DMS114 treated with DMSO at 0.1 percent for 48 hours (cell line): ENCODE measurements at regions not wholly inside any gene's neighbourhood (a gene's known extent, or its start where the extent isn't known, plus 50 kb on each side); places are given as distances from the start of the nearest gene placed in this dataset.

Experiments
- DNase-seq: peaks from one replicate; lab custom pipeline; 2025; ENCODE audit not compliant: unreplicated experiment; lab: John Stamatoyannopoulos, UW

DNA sequence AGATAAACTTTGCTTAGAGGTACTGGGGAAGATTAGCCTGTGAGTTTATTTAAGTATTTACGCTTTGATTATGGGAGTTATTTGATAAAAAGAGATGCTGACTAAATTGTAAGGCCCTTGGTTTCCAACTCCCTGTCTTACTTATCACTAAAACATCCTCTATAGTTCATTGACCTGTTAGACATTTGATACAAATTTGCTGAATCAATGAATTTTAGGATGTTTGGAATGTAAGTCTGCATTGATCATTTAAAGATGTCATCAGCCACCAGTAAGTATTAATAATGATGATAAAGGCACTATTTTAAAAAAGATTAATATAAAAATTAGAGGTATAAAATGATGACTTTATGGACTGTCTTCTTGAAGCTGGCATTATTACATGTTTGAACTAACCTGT, 340.6 kb downstream of the SPRY1 start:
- no peak for DNase-seq

DNA sequence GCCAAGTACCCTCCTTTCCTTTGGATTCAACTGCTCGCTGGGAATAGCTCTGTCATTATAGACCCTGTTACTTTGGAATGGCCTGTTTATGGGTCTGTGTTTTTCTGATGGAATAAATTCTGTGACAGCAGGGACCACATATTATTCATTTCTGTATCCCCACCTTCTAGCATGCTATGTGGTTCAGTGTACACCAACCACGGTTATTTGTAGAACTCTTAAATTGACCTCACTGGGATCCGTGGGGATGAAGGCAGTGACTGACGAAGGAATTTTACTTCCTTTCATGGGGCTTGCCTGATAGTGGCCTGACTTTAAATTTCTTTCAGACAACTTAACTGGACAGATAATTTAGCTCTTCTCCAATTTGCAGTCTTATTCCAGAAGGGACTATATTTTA, 343.2 kb downstream of the SPRY1 start:
- no peak for DNase-seq

DNA sequence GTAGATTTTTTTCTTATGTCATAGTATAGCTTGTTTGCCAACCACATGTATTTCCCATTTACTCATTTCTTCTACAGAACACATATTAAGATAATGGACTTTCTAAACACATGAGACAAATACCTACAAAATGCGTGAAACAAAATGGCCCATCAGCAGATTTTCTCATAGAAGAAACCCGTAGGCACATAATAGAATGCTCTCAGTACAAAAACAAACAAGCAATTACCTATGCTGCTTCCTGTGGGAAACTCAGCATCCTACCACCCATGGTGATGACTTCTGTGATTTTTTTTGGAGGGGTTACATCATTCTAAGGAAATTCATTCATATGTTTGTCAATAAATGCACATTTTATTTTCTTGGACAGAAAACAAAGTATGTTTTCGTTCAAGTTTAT, 343.6 kb downstream of the SPRY1 start:
- DNase-seq = no peak

DNA sequence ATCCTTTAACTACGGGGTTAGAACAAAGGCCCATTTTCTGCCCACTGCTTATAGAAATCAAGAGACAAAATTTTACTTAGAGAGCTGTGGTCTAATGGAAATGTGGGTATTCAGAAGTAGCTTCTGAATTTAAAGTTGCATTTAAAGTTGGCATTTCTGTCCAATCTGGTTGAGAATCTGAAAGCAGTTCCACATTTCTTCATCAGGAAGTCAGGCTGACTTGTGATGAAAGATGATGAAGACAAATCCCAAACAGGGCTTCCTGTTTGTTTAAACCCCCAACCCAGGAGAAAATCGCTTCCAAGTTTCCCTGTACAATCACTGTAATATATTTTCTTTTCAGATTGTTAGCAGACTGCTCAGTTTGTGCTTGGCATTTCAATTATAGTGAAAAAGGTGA, 345.3 kb downstream of the SPRY1 start:
- DNase-seq = no peak

DNA sequence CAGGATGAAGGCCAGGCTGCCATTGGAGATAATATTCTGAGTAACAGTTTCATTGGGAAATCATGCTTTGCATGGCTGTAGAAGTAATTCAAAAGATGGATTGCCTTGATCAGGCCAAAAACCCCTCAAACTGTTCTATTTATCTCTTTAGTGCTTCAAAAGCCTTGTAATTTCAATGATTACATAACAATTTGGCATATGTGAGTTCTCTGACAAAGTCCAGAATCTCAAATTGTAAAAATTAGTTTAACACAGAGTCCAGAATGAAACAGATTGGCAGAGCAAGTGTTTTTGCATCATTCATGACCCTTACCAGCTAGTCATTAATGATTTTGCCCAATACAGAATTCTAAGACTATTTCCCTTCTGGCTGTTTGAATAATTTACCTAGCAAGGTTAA, 347.3 kb downstream of the SPRY1 start:
- no peak for DNase-seq

DNA sequence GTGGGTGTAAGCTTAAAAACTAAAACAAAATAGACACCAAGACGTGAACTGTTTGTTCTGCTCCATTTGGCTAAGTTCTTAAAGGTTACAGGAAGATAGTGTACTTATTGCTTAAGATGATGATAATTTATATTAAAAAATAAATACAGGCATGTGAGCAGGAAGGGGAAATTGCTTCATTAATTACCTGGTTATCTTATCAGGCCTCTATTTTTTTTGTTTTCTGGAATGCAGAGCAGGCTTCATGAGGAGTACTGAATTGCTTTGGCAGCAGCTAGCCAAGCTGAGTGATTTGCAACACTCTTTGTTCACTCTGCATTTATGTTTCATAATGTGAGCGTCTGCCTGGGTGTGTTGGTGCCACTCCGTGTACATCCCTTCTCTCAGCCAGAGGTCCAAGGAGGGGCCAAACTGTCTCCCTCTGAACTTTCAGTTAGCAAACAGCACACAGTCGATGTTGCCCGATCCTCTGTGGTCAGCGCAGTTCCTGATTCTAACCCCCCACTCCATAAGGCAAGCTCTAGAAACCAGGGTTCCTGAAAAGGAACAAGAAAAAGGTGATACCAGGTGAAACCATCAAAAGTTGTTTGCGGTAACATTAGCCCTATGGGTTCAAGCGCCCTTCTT, 348.2 kb downstream of the SPRY1 start:
- DNase-seq = no peak

DNA sequence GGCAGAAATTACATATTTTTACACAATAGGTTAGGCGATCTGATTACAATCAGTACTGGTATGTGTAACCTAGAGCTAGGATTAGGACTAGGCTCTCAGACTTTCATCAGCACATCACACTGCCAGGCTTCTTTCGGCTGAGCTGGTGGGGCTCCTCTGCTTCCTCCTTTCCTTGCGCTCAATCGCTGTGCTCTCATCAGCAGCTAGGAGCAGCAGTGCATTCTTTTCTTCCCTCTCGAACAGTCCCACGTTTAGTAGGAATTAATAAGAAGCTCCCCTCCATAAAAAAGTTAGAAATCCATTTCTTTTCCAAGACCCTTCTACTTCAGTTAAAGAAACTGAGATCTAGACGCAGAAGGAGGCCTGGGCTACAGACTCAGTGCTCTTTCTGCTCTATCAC, 350.4 kb downstream of the SPRY1 start:
- DNase-seq = no peak

DNA sequence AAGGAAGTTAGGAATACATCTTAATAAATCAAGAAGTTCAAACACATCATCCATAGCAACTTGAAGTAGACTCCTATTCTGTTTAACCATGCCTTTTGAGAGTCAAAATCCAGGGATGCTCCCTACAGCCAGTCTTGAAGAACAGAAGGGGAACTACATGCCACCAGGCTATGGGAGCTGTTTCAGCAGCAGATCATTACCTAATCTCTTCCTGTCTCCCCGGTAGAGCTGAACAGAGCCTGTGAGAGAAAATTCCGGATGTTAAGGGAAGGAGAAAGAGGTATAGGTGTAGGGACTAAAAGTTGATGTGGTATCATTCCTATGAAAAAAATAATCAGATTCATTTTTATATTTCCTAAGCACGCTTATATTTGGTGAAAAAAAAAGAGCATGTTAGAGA, 352.2 kb downstream of the SPRY1 start:
- DNase-seq = no peak

DNA sequence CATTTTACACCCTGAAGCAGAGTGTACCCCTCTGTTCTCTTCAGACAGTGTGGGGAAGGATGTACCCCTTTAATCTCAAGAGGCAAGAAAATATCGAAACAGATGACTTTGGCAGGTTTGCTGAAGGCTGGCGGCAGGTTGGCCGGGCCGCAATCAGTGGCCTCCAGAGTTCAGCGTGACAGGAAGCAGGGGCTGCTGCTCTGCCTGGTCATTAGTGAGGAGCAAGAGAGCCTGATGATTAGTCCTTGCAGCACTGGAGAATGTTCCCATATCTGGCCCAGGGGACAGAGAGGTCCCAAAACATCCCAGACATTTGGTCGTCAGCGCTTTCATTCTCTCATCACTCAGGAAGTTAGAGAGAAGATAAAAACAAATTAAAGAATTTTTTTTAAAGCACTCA, 352.8 kb downstream of the SPRY1 start:
- DNase-seq = no peak

DNA sequence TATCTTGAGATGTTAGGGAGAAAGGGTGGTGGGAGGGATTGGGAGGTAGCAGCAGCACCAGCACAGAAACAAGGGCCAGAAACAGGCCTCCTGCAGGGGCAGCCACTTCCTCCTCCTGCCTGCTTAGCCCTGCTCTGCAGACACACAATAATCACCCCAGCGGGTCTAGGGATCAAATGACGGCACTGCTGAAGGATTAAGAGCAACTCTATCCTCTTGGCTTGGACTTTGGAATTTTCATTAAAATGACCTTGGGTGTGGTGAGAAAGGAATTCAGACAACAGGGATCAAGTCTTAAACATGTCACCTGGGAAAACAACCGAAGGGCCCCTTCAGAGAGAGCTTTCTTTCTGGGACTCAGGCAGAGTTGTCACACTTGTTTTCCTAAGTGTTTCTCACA, 353.4 kb downstream of the SPRY1 start:
- no peak for DNase-seq

DNA sequence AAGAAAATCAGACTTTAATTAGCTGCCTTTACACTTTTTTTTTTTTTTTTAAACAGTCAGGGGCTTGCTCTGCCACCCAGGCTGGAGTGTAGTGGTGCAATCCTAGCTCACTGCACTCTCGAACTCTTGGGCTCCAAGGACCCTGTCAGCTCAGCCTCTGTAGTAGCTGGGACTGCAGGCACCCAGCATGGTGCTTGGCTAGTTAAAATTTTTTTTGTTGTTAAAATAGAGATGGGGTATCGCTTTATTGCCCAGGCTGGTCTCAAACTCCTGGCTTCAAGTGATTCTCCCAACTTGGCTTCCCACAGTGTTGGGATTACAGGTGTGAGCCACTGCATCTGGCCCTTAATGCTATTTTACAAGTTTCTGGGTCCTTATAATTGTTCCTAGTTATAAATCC, 359.1 kb downstream of the SPRY1 start:
- DNase-seq = no peak

DNA sequence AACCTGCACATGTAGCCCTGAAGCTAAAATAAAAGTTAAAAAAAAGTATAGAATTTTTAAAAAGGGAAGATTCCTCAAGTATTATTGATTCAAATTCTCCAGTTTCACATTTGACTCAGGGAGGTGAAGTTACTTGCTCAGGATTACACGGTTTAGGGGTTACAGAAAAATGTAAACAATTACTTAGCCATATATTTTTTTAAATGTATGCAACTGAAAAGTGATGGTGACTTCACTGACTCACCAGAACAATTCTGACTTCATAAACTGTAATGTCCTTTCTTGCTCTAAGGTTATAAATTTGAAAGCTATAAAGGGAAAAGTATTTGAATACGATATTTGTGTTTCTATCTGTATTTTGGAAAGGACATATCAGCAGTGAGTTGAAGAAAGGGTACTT, 371.2 kb downstream of the SPRY1 start:
- no peak for DNase-seq

DNA sequence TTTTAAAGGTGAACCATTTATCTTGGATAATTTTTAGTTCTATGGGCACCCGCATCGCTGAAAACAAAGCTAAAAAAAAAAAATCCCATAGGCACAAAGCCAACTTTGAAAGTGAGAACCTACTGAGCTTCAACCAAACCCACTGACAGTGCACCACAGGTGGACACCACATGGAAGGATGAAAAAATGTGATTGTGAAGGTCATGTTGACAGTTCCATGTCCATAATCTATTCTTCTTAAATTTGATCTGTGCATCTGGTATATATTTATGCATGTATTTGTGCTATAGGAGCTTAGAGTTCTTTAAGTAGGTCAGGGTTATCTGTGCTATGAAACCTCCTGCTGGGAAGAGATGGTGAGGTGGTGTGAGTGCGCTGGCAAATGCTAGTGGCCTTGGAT, 374.3 kb downstream of the SPRY1 start:
- DNase-seq = no peak

DNA sequence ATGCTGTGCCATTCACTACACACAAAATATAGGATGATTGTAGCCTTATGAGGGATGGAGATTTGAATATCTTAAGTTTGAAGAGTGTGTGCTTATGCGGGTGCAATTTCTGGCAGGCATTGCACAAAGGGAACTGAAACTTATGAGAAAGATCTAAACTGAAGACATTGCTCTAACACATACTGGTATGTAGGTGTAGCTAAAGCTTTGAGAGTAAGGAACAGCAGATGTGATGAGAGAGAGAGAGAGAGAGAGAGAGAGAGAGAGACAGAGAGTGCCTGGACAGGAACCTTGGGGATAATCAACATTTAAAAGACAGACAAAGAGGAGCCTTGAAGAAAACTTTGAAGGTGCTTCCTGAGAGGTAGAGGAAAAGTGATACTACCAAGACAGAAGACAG, 379.7 kb downstream of the SPRY1 start:
- DNase-seq = no peak

DNA sequence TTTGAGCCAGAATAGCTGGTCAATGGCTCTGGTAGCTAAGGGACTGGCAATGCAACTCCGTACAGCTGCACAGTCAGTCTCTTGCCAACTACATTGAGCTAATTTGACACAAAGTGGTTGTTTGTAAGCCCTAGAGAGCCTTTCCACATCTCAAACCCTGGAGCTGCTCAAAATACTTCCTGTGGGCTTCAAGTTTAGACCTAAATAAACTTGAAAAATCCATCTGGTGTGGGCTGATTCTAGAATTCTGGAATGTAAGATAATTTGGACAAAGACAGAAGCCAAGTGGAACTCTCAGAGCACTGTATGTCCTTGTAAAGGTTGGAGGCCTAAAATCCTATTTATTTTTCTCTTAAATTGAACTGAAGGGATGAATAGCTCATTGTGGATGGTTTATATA, 380.8 kb downstream of the SPRY1 start:
- DNase-seq = no peak

DNA sequence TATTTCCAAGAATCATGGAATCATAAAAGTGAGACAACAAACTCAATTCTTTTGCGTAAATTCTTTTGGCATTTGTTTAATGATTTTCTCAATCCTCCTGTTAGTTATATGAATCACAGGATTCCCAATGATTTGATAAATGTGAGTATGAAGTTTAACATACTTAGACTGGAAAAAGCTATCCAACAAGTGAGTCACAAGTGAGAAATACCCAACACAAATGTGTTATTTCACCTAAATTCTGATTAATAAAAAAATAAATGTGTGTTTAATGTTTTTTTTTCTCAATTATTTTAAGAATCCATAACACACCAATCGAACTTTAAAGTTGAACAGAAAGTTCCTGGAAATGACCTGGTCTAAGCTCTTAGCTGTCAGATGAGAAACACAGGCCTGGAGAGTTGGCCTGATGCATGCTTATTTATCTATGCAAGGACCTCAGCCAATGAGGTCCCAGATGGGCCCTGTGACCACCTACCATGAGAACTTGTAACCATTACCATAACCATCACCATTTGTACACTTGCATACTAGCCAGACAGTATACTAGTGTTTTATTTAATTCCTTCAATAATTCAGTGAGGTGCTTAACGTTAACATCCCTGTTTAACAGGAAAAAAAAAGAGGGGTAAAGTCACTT, 386.7 kb downstream of the SPRY1 start:
- DNase-seq = no peak

DNA sequence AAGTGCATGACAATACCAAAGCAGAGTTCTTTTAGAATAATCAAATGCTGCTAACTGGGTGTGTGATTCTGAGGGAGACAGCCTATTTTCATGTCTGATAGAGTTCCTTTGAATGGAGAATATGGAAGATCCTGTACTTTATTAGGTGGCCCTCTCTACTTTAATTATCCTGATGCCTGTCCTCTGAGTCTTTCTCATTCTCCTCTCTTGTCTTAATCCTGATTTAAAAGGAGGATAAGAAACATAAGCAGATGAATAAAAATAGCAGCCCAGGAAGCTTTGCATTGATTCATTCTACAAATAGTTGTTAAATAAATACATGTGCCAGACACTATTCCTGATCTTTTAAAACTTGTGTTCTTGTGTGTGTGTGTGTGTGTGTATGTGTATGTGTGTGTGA, 387.3 kb downstream of the SPRY1 start:
- no peak for DNase-seq

DNA sequence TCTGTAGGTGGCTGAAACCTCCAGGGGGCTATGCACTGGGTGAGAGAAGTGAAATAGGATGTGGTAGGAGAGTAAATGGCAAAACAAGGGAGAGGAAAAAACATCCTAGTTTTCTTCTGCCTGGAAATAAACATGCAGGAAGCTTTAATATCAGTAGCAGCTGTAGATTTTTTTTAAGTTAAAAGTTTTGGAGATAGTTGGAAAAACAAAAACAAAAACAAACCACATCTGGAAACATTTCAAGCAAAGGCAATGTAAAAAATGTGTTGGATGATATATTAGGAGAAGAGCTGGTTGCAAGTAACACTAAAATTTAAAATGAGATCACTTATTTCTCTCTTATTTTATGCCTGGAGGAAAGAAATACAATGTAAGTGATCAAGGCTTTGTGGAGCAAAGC, 388.0 kb downstream of the SPRY1 start:
- no peak for DNase-seq

DNA sequence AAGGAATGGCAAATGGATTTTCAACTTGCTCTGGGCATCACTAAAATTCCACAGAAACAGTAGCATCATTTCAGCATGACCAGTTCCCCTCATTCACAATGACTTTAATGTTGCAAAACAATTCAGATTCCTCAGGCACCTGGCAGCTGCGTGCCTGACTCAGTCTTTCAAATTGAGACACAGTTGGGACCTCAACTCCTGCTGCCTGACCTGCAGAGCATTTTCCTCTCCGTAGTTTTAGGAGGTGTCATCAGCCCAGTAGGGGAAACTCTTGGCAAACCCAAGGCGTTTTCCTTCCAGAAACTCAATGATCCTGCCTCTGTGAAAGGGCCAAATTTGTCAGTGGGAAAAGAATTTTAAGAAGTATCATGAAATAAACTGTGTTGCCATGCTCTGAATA, 388.9 kb downstream of the SPRY1 start:
- no peak for DNase-seq

DNA sequence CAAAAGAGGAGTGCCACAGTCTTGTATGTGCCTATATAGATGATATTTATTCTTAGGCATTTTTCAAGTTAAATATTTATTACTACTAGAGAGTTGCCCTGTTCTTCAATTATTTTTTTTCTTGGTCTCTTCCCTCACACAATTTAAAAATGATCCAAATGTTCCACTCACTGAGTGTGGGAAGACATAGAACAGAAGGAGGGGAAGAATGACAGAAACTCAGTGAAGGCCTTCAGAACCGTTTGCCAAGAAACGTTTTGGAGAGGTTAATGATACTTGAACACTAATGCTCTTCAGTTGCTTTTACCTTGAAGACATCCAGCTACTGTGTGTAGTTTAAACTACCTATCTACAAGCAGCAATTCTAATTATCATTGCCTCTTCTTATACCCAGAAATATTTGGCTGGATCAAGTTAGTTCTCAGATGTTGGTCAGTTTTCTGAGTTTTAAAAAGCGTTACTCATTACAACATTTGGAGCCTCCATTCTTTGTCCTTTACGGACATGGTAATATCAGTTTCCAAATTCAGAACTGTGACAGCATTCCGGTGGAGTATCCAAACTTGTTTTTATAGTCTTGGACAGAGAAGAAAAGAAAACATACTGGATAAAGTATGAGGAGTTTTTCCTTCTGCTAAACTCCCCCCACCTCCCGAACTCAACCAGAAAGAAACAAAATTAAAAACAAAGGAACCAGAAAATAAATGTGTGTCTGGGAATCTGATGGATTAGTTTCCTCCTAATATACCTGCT, 389.7 kb downstream of the SPRY1 start:
- DNase-seq = no peak

DNA sequence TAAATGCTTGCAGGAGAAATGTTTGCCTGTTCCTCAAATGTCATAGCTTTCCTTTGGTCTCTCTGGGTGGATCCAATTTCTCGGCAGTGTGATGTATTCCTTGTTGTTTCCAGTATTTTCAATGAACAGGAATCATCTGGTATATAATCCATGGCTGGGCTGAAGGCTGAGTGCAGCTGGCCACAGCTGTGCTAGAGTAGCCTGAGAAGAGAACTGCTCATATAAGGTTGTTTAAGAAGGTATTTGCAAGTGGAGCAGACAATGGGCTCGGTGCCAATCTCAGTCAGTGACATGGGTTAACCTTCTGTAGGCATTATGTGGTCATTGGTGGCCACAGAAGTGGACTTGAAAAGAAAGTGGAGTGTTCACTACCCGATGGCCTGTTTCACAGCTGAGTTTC, 390.3 kb downstream of the SPRY1 start:
- no peak for DNase-seq

DNA sequence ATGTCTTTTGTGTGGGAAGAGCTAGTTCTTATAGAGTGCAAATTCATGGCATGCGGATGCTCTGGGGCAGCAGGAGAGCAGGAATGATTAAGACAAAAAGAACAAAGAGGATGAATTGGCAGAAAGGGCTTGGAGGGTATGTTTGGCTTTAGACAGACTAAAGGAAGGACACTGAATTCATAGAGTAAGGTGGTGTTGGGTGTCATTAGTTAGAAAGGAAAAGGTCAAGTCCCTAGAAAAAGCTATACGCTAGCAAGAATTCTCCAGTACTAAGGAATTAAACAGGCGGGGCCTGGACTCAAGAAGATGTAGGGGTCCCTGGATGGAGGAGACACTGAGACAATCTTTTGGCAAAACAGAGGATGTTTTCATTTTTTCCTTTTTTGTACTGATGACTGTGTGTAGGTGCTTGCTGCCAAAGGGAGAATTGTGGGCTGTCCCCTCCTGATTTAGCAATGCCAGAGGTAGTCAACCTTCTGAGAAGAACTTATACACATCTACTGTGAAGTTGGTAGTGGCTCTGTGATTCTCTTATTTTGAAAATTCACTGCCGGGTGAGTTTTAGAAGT, 391.0 kb downstream of the SPRY1 start:
- no peak for DNase-seq
